DND-41 (cell line): ENCODE measurements at regions not wholly inside any gene's neighbourhood (a gene's known extent, or its start where the extent isn't known, plus 50 kb on each side); places are given as distances from the start of the nearest gene placed in this dataset.

Experiments
- ATAC-seq: fragments of 200-7000 bp; cut with Tn5 transposase; 3 replicates; pipeline ENCODE4 v1.9.1; 2021; ENCODE audit warnings: low read depth; ENCODE audit not compliant: insufficient read depth
- DNase-seq: peaks from one replicate; pipeline ENCODE4 v3.0.0-alpha.2; 2020
- H2AFZ ChIP-seq: 2 replicates; pipeline ENCODE4 v1.6.0; 2012; ENCODE audit warnings: low read depth, low read length
- H3K27ac ChIP-seq: 2 replicates; pipeline ENCODE4 v1.5.1; 2012; ENCODE audit warnings: low read length, inconsistent platforms
- H3K27me3 ChIP-seq: fragments of 200-600 bp; sonication (generic); 2 replicates; pipeline ENCODE4 v1.6.0; 2012; ENCODE audit warnings: low read length, mild to moderate bottlenecking, inconsistent platforms; ENCODE audit not compliant: insufficient read depth, poor library complexity
- H3K36me3 ChIP-seq: 2 replicates; pipeline ENCODE4 v1.5.1; 2012; ENCODE audit warnings: low read length, inconsistent platforms; ENCODE audit not compliant: insufficient read depth
- H3K4me1 ChIP-seq: 2 replicates; pipeline ENCODE4 v1.5.1; 2012; ENCODE audit warnings: mild to moderate bottlenecking, low read length; ENCODE audit not compliant: insufficient read depth
- H3K4me2 ChIP-seq: 2 replicates; pipeline ENCODE4 v1.6.0; 2012; ENCODE audit warnings: mild to moderate bottlenecking, moderate library complexity, low read length, inconsistent platforms; ENCODE audit not compliant: insufficient read depth
- H3K4me3 ChIP-seq, 2 experiments: fragments of 200-600 bp in 1 of 2; shearing (Covaris generic) in 1 of 2; 2 replicates each; pipeline ENCODE4 v1.5.1; 2012 to 2016; ENCODE audit warnings: inconsistent platforms in 2 of 2, low read length in 2 of 2, mild to moderate bottlenecking in 2 of 2, low read depth in 1 of 2, moderate library complexity in 1 of 2
- H3K79me2 ChIP-seq: 2 replicates; pipeline ENCODE4 v1.6.0; 2012; ENCODE audit warnings: low read length, inconsistent platforms; ENCODE audit not compliant: insufficient read depth
- H3K9ac ChIP-seq: 2 replicates; pipeline ENCODE4 v1.6.0; 2012; ENCODE audit warnings: low read depth, mild to moderate bottlenecking, inconsistent platforms, low read length, moderate library complexity
- H3K9me3 ChIP-seq: 2 replicates; pipeline ENCODE4 v1.5.1; 2012; ENCODE audit warnings: low read length, moderate library complexity, mild to moderate bottlenecking, inconsistent platforms; ENCODE audit not compliant: insufficient read depth, severe bottlenecking
- H4K20me1 ChIP-seq: 2 replicates; pipeline ENCODE4 v1.6.0; 2012; ENCODE audit warnings: low read length; ENCODE audit not compliant: insufficient read depth
- EZH2 ChIP-seq: IDR thresholded peaks from 3 replicates; pipeline ENCODE4 v1.6.1; 2012; ENCODE audit warnings: borderline replicate concordance, low read depth, mild to moderate bottlenecking, moderate library complexity, low read length, inconsistent platforms; ENCODE audit not compliant: severe bottlenecking
- TF ChIP-seq, protein P1 (sequence below): IDR thresholded peaks from 2 replicates; pipeline ENCODE4 v1.5.1; 2012; ENCODE audit warnings: borderline replicate concordance, low read length, moderate library complexity, mild to moderate bottlenecking; ENCODE audit not compliant: poor library complexity, severe bottlenecking; ENCODE audit errors: extremely low read depth

DNA sequence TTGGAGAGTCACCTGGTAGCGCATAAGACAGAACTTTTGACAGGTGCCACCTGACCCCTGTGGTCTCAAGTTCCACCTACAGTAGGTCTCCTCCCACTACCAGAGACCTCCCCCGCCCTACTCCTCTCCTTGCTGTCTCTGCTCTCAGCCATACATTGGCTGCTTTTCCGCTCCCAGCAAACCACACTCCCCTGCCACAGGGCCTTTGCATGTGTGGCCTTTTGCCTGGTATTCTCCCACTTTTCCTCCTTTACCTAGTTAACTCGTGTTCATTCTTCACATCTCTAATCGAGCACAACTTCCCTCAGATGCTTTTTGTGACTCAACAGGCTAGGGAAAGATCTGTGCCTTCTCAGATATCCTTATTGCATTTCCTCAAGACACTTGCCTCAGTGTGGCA, 218.3 kb upstream of the EEF2KMT start:
- Histone ChIP-seq H3K9me3 (no peaks in the 10 kb centered on the region), H4K20me1 (no peaks in the 10 kb centered on the region)
- DNase-seq: no peak

DNA sequence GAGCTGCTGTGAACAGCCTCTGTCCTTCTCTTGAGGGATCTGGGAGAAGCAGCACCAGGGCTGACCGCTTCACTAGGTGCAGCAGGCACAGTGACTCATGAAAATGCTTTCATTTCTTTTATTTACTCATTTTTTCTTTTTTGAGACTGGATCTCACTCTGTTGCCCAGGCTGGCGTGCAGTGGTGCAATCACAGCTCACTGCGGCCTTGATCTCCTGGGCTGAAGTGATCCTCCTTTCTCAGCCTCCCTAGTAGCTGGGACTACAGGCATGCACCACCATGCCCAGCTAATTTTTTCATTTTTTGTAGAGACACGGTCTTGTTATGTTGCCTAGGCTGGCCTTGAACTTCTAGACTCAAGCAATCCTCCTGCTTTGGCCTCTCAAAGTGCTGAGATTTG, 216.8 kb upstream of the EEF2KMT start:
- H2AFZ ChIP-seq: no peak overlapping the region
- no peaks in the 10 kb centered on the region for H3K4me1 ChIP-seq
- TF ChIP-seq, protein P1, sequence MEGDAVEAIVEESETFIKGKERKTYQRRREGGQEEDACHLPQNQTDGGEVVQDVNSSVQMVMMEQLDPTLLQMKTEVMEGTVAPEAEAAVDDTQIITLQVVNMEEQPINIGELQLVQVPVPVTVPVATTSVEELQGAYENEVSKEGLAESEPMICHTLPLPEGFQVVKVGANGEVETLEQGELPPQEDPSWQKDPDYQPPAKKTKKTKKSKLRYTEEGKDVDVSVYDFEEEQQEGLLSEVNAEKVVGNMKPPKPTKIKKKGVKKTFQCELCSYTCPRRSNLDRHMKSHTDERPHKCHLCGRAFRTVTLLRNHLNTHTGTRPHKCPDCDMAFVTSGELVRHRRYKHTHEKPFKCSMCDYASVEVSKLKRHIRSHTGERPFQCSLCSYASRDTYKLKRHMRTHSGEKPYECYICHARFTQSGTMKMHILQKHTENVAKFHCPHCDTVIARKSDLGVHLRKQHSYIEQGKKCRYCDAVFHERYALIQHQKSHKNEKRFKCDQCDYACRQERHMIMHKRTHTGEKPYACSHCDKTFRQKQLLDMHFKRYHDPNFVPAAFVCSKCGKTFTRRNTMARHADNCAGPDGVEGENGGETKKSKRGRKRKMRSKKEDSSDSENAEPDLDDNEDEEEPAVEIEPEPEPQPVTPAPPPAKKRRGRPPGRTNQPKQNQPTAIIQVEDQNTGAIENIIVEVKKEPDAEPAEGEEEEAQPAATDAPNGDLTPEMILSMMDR: no peak
- H3K36me3 ChIP-seq: no peaks in the 10 kb centered on the region
- H3K9ac ChIP-seq: no peak overlapping the region
- H3K9me3 ChIP-seq: no peaks in the 10 kb centered on the region
- no peaks in the 10 kb centered on the region for H3K79me2 ChIP-seq
- no peak overlapping the region for H3K4me3 ChIP-seq
- no peak overlapping the region for H3K4me2 ChIP-seq
- ATAC-seq (no peak), DNase-seq (no peak)
- no peak overlapping the region for H3K27ac ChIP-seq
- H4K20me1 ChIP-seq: no peaks in the 10 kb centered on the region
- H3K27me3 ChIP-seq: no peaks in the 10 kb centered on the region

More for the DNA sequence above, 218.3 kb upstream of the EEF2KMT start:
- Histone ChIP-seq H3K79me2 (no peaks in the 10 kb centered on the region), H3K36me3 (no peaks in the 10 kb centered on the region), H3K27ac (no peak overlapping the region), H3K4me1 (no peaks in the 10 kb centered on the region), H2AFZ (no peak overlapping the region), H3K4me2 (no peak overlapping the region), H3K9ac (no peak overlapping the region), H3K27me3 (no peaks in the 10 kb centered on the region), H3K4me3 (no peak overlapping the region)
- ATAC-seq: no peak
- TF ChIP-seq, protein P1: no peak
- no peak for TF ChIP-seq EZH2

DNA sequence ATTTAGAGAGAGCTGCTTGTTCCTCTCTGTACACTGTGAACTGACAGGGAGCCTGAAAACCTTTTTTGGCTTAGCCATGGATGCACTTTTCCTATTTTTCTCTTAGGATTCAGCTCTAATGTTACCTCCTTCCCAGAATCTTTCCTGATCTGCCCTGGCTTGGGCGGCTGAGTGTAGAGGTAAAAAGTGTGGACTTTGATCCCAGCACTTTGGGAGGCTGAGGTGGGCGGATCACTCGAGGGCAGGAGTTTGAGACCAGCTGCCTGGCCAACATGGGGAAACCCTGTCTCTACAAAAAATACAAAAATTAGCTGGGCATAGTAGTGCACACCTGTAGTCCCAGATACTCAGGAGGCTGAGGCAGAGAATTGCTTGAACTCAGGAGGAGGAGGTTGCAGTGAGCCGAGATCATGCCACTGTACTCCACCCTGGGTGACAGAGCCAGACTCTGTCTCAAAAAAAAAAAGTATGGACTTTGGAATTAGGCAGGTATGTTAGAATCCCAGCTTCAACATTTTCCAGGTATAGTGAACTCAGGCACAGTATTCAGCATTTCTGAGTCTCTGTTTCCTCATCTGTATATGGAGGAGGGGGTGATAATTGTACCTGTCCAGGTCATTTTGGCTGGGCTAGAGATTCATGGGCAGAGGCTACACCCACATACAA, 212.5 kb upstream of the EEF2KMT start:
- Histone ChIP-seq H2AFZ (no peak overlapping the region), H3K36me3 (no peaks in the 10 kb centered on the region), H4K20me1 (no peaks in the 10 kb centered on the region), H3K27ac (no peak overlapping the region), H3K9me3 (no peaks in the 10 kb centered on the region), H3K9ac (no peak overlapping the region), H3K27me3 (no peaks in the 10 kb centered on the region), H3K4me1 (no peaks in the 10 kb centered on the region), H3K79me2 (no peaks in the 10 kb centered on the region), H3K4me2 (no peak overlapping the region), H3K4me3 (no peak overlapping the region)
- DNase-seq (no peak), ATAC-seq (no peak)
- TF ChIP-seq, protein P1: no peak
- no peak for TF ChIP-seq EZH2
